Activated naive CD8-positive, alpha-beta T cell treated with anti-CD3 and anti-CD28 coated beads, Interleukin-2, amount 10 ng/mL, durations not matched to agents 7 days and 5 days (primary cell): ENCODE measurements at regions not wholly inside any gene's neighbourhood (a gene's known extent, or its start where the extent isn't known, plus 50 kb on each side); places are given as distances from the start of the nearest gene placed in this dataset.

ENCODE experiments used
- ATAC-seq: fragments of 150-1000 bp; cut with Tn5 transposase; one replicate; pipeline ENCODE4 v1.10.0; 2021; ENCODE audit warnings: low read depth, moderate library complexity
- POLR2A ChIA-PET: fragments of 350-600 bp; sonication (Branson Sonifier 250); formaldehyde crosslinking; loops from one replicate; lab custom pipeline; 2021; ENCODE audit warnings: antibody characterized with exemption; lab: Charles Lee
- DNase-seq: peaks from one replicate; pipeline ENCODE4 v3.0.0; 2021
- H3K27ac Mint-ChIP-seq: one replicate; pipeline ENCODE4 v1.8.0; 2022; ENCODE audit warnings: mild to moderate bottlenecking, mixed read lengths
- H3K27me3 Mint-ChIP-seq: one replicate; pipeline ENCODE4 v1.8.0; 2022; ENCODE audit warnings: mild to moderate bottlenecking, moderate library complexity, mixed read lengths
- H3K36me3 Mint-ChIP-seq: one replicate; pipeline ENCODE4 v1.8.0; 2021; ENCODE audit warnings: mild to moderate bottlenecking, mixed read lengths
- H3K4me1 Mint-ChIP-seq: one replicate; pipeline ENCODE4 v1.8.0; 2021; ENCODE audit warnings: mixed read lengths
- H3K4me3 Mint-ChIP-seq: one replicate; pipeline ENCODE4 v1.8.0; 2022; ENCODE audit warnings: mild to moderate bottlenecking, moderate library complexity, mixed read lengths
- H3K9me3 Mint-ChIP-seq: one replicate; pipeline ENCODE4 v1.8.0; 2021; ENCODE audit warnings: mixed read lengths

DNA sequence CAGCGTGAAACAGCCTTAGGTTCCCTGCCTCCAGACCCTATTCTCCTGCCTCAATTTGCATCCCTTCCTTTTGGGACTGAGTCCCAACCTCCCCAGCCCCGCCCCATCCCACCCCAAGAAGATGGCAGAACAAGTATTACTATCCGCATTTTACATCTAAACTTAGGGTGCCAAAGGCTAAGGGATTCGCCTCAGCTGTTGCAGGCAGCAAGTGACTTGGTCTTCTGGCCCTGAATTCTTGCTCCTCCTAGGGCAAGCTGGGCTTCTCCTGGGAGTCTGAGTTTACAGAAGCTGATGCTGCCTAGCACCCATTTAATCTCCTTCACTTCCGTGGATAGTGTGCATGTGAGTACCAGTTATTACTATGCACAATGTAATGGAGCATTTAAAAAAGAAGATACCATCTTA is 161.3 kb upstream of the NR5A2 start:
- H3K36me3 Mint-ChIP-seq = no peaks in the 10 kb centered on the region
- DNase-seq = no peak
- POLR2A ChIA-PET = no interaction called here
- peaks cover 10% of the 10 kb centered on the region for H3K27me3 Mint-ChIP-seq
- H3K4me3 Mint-ChIP-seq = no peak overlapping the region
- H3K9me3 Mint-ChIP-seq = no peaks in the 10 kb centered on the region
- ATAC-seq = no peak
- H3K27ac Mint-ChIP-seq = no peak overlapping the region
- peaks cover 1% of the 10 kb centered on the region for H3K4me1 Mint-ChIP-seq

DNA sequence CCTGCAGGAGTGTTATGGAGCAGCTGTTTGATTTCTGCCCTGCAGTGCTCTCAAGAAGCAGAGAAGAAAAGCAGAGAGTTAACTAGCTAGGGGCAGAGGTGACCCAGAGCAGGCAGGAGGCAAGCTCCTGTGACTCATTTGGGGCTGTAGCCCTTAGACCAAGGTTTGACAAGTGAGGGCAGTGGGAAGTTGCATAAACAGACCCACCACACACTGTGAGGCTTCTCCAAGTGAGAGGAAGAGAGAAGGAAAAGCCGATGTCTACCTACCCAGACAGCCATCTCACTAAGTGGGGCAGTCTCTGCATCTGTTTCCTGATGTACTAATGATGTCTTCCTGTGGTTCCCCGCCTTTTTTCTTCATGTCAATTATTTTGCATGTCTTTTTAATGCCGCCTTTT is 159.9 kb upstream of the NR5A2 start:
- POLR2A ChIA-PET = no interaction called here
- Mint-ChIP-seq H3K4me1 (peaks cover 1% of the 10 kb centered on the region), H3K36me3 (no peaks in the 10 kb centered on the region), H3K4me3 (no peak overlapping the region), H3K9me3 (no peaks in the 10 kb centered on the region), H3K27me3 (peaks cover 12% of the 10 kb centered on the region), H3K27ac (no peak overlapping the region)
- no peak for DNase-seq
- no peak for ATAC-seq

DNA sequence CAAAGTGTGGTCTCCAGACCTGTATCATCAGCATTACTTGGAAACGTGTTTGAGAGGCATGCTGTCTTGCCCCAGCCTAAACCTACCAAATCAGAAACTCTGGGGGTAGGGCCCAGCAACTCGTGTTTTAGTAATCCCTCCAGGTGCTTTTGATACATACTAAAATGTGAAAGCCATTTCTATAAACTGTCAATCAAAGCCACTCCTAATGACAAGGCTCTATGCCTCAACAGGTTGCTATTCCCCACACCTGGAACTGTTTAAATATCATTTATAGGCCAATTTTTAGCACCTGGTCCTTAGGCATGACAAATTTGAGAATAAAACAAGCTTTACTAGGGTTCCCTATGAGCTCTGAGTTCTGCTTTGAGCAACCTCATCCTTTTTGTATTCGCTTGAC is 158.7 kb upstream of the NR5A2 start:
- H3K9me3 Mint-ChIP-seq = no peaks in the 10 kb centered on the region
- no peaks in the 10 kb centered on the region for H3K36me3 Mint-ChIP-seq
- ATAC-seq (no peak), DNase-seq (no peak)
- POLR2A ChIA-PET = no interaction called here
- peaks cover 1% of the 10 kb centered on the region for H3K4me1 Mint-ChIP-seq
- peaks cover 16% of the 10 kb centered on the region for H3K27me3 Mint-ChIP-seq
- no peak overlapping the region for H3K27ac Mint-ChIP-seq
- no peak overlapping the region for H3K4me3 Mint-ChIP-seq

- ATAC-seq (no peak), DNase-seq (no peak)
- no peaks in the 10 kb centered on the region for H3K4me1 Mint-ChIP-seq
- POLR2A ChIA-PET = no interaction called here
- peaks cover 9% of the 10 kb centered on the region for H3K27me3 Mint-ChIP-seq
- H3K4me3 Mint-ChIP-seq = no peak overlapping the region
- peaks cover 2% of the 10 kb centered on the region for H3K9me3 Mint-ChIP-seq
- H3K27ac Mint-ChIP-seq = no peak overlapping the region
- H3K36me3 Mint-ChIP-seq = no peaks in the 10 kb centered on the region
Observed at GRCh38 chr1:199875337-199875736, 152.2 kb upstream of the NR5A2 start.

- H3K27ac Mint-ChIP-seq = no peak overlapping the region
Observed at GRCh38 chr1:199875856-199876255, 151.7 kb upstream of the NR5A2 start.

GRCh38 chr1:199877526-199878384 is 149.8 kb upstream of the NR5A2 start:
- H3K36me3 Mint-ChIP-seq = no peaks in the 10 kb centered on the region
- peaks cover 3% of the 10 kb centered on the region for H3K9me3 Mint-ChIP-seq
- H3K4me1 Mint-ChIP-seq = no peaks in the 10 kb centered on the region
- peaks cover 6% of the 10 kb centered on the region for H3K27me3 Mint-ChIP-seq
- POLR2A ChIA-PET = no interaction called here
- H3K4me3 Mint-ChIP-seq = no peak overlapping the region
- ATAC-seq (no peak), DNase-seq (no peak)
- H3K27ac Mint-ChIP-seq = no peak overlapping the region

More at GRCh38 chr1:199875856-199876255, 151.7 kb upstream of the NR5A2 start:
- Mint-ChIP-seq H3K9me3 (peaks cover 3% of the 10 kb centered on the region), H3K4me3 (no peak overlapping the region), H3K4me1 (no peaks in the 10 kb centered on the region), H3K36me3 (no peaks in the 10 kb centered on the region), H3K27me3 (peaks cover 9% of the 10 kb centered on the region)
- POLR2A ChIA-PET = no interaction called here
- no peak for ATAC-seq
- DNase-seq = no peak

- Mint-ChIP-seq H3K9me3 (peaks cover 3% of the 10 kb centered on the region), H3K36me3 (no peaks in the 10 kb centered on the region), H3K27ac (no peak overlapping the region), H3K27me3 (peaks cover 4% of the 10 kb centered on the region), H3K4me1 (no peaks in the 10 kb centered on the region), H3K4me3 (no peak overlapping the region)
- no peak for DNase-seq
- ATAC-seq = no peak
- POLR2A ChIA-PET = no interaction called here
Observed at GRCh38 chr1:199878823-199879222, 148.7 kb upstream of the NR5A2 start.

- no peaks in the 10 kb centered on the region for H3K36me3 Mint-ChIP-seq
- no peak for DNase-seq
- H3K9me3 Mint-ChIP-seq = no peaks in the 10 kb centered on the region
- H3K4me3 Mint-ChIP-seq = no peak overlapping the region
- H3K27ac Mint-ChIP-seq = no peak overlapping the region
- H3K27me3 Mint-ChIP-seq = peaks cover 9% of the 10 kb centered on the region
- no peaks in the 10 kb centered on the region for H3K4me1 Mint-ChIP-seq
- no peak for ATAC-seq
- POLR2A ChIA-PET = no interaction called here
Observed at GRCh38 chr1:199898654-199899053, 128.9 kb upstream of the NR5A2 start.

DNA sequence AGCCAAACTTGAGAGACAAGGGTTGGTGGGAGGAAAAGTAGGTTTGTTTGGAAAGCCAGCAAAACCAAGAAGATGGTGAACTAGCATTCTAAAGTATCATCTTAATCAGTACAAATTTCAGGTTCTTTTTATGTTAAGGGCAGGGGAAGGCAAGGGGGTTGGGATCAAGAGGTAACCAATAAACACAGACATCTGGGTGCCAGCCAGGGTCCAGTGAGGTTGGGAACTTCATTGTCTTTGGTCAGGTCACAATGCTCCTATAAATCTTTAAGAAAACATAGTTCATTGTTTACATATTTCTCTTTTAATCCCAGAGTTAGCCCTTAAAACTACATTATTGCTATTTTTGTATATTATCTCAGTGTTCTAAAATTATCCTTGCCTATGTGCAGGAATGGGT is 126.2 kb upstream of the NR5A2 start:
- Mint-ChIP-seq H3K4me1 (no peaks in the 10 kb centered on the region), H3K36me3 (no peaks in the 10 kb centered on the region)

GRCh38 chr1:199907361-199907760 is 120.1 kb upstream of the NR5A2 start:
- H3K36me3 Mint-ChIP-seq = no peaks in the 10 kb centered on the region
- no peak for DNase-seq
- H3K4me1 Mint-ChIP-seq = no peaks in the 10 kb centered on the region
- no peak overlapping the region for H3K27ac Mint-ChIP-seq
- H3K9me3 Mint-ChIP-seq = no peaks in the 10 kb centered on the region
- H3K27me3 Mint-ChIP-seq = peaks cover 6% of the 10 kb centered on the region
- POLR2A ChIA-PET = no interaction called here
- no peak overlapping the region for H3K4me3 Mint-ChIP-seq
- no peak for ATAC-seq

More for the DNA sequence above, 126.2 kb upstream of the NR5A2 start:
- POLR2A ChIA-PET = no interaction called here
- DNase-seq = no peak
- Mint-ChIP-seq H3K4me3 (no peak overlapping the region), H3K27ac (no peak overlapping the region), H3K27me3 (peaks cover 8% of the 10 kb centered on the region), H3K9me3 (no peaks in the 10 kb centered on the region)
- no peak for ATAC-seq

DNA sequence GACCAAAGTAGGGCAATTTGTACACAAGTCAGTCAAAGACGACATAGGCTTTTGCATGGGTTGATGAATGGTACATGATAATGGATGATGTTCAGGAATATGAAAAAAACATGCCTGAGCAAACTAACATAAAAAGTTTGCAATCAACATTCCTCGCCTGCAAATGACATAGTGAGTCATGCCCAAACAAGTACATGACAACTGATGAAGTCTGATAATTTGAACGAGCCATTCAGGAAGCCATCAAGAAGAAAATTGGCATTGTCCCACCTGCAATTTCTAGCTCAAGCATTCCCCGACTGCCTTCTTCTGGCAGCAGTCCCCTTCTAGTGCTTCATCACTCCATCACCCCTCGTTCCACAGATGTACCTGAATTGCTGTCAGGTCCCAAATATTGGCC is 118.4 kb upstream of the NR5A2 start:
- Mint-ChIP-seq H3K9me3 (no peaks in the 10 kb centered on the region), H3K4me1 (no peaks in the 10 kb centered on the region), H3K36me3 (no peaks in the 10 kb centered on the region), H3K27me3 (peaks cover 6% of the 10 kb centered on the region), H3K27ac (no peak overlapping the region), H3K4me3 (no peak overlapping the region)
- POLR2A ChIA-PET = no interaction called here
- ATAC-seq (no peak), DNase-seq (no peak)

DNA sequence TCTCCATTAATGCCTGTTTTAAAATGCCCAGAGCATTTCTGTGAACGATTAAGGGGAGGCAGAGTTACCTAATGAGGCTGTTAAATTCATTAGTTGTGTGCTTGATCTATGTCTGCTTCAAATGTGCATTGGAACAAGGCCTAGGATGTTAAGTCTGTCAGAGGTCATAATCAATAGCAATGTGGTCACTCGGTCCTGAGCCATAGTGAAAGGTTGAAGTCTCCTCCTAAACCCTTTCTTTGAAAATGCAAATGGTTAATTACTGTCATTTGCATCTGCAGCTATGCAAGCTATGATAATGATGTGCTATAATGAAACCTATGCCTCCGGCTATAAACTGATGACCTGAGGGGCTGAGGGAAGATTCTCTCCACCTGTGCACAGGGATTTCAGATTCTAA is 114.2 kb upstream of the NR5A2 start:
- no peaks in the 10 kb centered on the region for H3K9me3 Mint-ChIP-seq

GRCh38 chr1:199914546-199914945 is 113.0 kb upstream of the NR5A2 start:
- no peak for DNase-seq
- H3K27me3 Mint-ChIP-seq = peaks cover 18% of the 10 kb centered on the region

More for the DNA sequence above, 114.2 kb upstream of the NR5A2 start:
- no peaks in the 10 kb centered on the region for H3K36me3 Mint-ChIP-seq
- DNase-seq (no peak), ATAC-seq (no peak)
- POLR2A ChIA-PET = no interaction called here
- H3K27me3 Mint-ChIP-seq = peaks cover 17% of the 10 kb centered on the region
- H3K27ac Mint-ChIP-seq = no peak overlapping the region
- no peaks in the 10 kb centered on the region for H3K4me1 Mint-ChIP-seq
- no peak overlapping the region for H3K4me3 Mint-ChIP-seq

GRCh38 chr1:199918196-199918769 is 109.2 kb upstream of the NR5A2 start:
- DNase-seq (no peak), ATAC-seq (no peak)
- Mint-ChIP-seq H3K36me3 (no peaks in the 10 kb centered on the region), H3K4me3 (no peak overlapping the region), H3K9me3 (peaks cover 3% of the 10 kb centered on the region), H3K4me1 (no peaks in the 10 kb centered on the region), H3K27ac (no peak overlapping the region), H3K27me3 (peaks cover 21% of the 10 kb centered on the region)
- POLR2A ChIA-PET = no interaction called here

More at GRCh38 chr1:199914546-199914945, 113.0 kb upstream of the NR5A2 start:
- Mint-ChIP-seq H3K4me3 (no peak overlapping the region), H3K27ac (no peak overlapping the region), H3K36me3 (no peaks in the 10 kb centered on the region), H3K4me1 (no peaks in the 10 kb centered on the region), H3K9me3 (no peaks in the 10 kb centered on the region)
- POLR2A ChIA-PET = no interaction called here
- ATAC-seq = no peak
